HS-27A (cell line): ENCODE measurements at regions not wholly inside any gene's neighbourhood (a gene's known extent, or its start where the extent isn't known, plus 50 kb on each side); places are given as distances from the start of the nearest gene placed in this dataset.
"Not testable (repeated sequence)": the region's sequence is repeated elsewhere in the genome, so short reads cannot be mapped to it uniquely, and the experiment has no call there.

Experiments
- DNase-seq: peaks from one replicate; pipeline ENCODE4 v3.0.0-alpha.2; 2012; ENCODE audit warnings: low read depth, missing footprints

DNA sequence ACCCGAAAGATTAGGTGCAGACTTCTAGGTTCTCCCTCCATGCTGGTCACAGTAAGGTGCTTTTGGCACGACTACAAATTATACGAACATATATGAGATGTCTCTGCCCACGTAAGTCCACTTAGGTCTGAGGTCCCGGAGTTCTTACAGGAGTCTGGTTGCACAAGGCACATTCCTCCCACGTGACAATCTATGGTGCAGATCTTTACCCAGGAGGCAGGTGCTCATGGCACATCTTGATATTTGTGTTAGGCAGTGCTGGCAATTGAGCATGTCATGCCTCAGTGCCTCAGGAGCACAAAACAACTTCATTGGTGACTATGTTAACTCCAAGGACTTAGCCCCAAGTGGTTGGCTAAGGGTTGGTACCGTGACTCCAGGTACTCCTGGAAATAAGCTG lies 92.0 kb upstream of the AMN1 start:
- DNase-seq = no peak

DNA sequence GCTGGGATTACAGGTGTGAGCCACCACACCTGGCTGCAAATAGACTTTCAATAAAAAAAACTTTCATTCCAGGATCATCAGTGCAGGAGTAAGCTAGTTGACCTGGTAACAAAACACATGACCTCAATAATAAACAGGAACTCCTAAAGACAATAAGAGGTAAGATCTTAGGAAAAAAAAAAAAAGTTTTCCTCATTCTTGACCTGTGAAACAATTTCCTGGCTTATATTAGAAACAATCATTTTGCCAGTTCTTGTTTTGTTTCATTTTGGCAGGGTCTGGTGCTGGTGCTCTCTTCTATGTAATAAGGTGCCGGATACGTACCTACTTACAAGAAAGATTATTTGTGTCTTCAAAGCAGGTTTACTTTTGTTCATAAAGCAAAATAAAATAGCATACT lies 90.6 kb upstream of the AMN1 start:
- no peak for DNase-seq

DNA sequence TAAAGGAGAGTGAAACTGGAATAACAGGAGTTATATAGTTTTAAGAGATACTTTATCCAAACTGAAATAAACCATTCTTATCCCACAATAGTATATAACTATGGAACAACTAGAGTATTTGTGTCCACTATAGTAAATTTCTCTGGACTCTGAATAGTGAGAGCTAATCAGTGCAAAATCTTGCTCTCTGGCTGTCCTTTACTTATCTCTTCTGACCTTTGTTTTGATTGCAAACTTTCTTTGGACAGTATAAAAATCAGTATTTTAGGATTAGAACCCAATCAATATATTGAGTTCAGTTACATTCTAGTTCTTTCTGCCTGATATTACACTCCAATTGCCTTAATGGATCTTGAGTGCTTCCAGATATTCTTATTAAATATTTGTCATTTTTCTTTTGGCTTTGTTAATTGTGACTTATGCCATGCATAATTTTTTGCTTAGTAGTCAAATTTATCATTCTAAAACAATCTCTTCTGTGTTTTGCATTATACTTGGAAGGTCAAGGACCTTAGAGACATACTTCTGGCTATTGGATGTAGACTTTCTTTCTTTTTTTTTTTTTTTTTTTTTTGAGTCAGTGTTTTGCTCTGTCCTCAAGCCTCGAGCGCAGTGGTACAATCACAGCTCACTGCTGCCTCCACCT lies 89.9 kb upstream of the AMN1 start:
- no peak for DNase-seq

GRCh38 chr12:31817120-31817519 lies 88.3 kb upstream of the AMN1 start:
- no peak for DNase-seq

- DNase-seq = no peak
These were observed 86.3 kb upstream of the AMN1 start for GRCh38 chr12:31815096-31815495.

GRCh38 chr12:31813305-31813704 lies 84.5 kb upstream of the AMN1 start:
- DNase-seq = no peak

- DNase-seq = no peak
These were observed 78.9 kb upstream of the AMN1 start for GRCh38 chr12:31807773-31808097.

DNA sequence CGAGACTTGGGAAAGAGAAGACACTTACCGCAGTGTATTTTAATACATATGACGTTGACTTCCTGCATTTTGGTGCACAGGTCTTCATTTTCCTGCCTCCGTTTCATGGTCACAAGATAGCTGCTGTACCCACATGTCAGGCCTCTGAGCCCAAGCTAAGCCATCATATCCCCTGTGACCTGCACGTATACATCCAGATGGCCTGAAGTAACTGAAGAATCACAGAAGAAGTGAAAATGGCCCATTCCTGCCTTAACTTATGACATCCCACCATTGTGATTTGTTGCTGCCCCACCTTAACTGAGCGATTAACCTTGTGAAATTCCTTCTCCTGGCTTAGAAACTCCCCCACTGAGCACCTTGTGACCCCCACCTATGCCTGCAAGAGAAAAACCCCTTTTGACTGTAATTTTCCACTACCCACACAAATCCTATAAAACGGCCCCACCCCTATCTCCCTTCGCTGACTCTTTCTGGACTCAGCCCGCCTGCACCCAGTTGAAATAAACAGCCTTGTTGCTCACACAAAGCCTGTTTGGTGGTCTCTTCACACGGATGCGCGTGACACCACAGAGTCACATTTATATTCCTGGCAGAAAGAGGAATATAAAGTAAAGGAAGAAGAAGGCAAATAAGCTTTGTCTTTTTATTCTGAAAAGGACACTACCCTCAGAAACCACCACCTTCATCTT lies 78.4 kb upstream of the AMN1 start:
- DNase-seq = not testable (repeated sequence)

GRCh38 chr12:31805681-31806080 lies 76.9 kb upstream of the AMN1 start:
- not testable (repeated sequence) for DNase-seq

DNA sequence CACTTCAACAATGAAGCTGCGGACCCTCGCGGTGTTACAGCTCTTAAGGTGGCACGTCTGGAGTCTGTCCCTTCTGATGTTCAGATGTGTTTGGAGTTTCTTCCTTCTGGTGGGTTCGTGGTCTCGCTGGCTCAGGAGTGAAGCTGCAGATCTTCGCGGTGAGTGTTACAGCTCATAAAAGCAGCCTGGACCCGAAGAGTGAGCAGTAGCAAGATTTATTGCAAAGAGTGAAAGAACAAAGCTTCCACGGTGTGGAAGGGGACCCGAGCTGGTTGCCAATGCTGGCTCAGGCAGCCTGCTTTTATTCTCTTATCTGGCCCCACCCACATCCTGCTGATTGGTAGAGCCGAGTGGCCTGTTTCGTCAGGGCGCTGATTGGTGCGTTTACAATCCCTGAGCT lies 75.9 kb upstream of the AMN1 start:
- not testable (repeated sequence) for DNase-seq

GRCh38 chr12:31804185-31804504 lies 75.3 kb upstream of the AMN1 start:
- no peak for DNase-seq

GRCh38 chr12:31803306-31804184 lies 74.7 kb upstream of the AMN1 start:
- no peak for DNase-seq

DNA sequence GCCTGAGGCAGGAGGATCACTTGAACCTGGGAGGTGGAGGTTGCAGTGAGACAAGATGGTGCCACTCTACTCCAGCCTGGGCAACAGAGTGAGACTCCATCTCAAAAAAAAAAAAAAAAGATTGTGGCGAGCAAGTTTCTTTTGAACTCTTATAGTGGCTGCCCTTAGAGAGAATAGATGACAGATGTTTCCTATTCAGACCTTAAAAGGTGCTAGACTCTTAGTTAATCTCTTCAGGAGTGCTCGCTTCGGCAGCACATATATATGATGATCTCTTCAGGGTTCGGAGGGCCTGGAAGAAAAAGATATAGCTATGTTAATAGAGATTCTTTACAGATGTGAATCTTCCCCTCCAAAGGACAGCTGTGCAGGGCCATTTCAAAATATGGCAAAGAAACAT lies 73.1 kb upstream of the AMN1 start:
- DNase-seq = no peak

- no peak for DNase-seq
These were observed 68.5 kb upstream of the AMN1 start for GRCh38 chr12:31797230-31797872.

DNA sequence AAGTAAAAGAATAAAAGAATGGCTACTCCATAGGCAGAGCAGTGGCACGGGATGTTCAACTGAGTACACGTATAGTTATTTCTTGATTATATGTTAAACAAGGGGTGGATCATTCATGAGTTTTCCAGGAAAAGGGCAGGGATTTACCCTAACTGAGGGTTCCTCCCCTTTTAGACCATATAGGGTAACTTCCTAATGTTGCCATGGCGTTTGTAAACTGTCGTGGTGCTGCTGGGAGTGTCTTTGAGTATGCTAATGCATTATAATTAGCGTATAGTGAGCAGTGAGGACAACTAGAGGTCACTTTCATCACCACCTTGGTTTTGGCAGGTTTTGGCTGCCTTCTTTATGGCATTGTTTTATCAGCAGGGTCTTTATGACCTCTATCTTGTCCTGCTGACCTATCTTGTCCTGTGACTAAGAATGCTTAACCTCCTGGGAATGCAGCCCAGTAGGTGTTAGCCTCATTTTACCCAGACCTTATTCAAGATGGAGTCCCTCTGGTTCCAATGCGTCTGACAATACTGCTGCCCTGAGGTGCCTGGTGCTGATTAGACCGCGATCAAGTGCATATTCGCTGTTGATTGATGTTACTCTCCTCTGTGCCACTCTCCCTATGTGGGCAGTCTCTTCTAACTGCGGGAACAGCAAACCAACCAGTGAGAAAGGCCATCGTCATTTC lies 67.6 kb upstream of the AMN1 start:
- no peak for DNase-seq

GRCh38 chr12:31794745-31795144 lies 65.9 kb upstream of the AMN1 start:
- DNase-seq = no peak

DNA sequence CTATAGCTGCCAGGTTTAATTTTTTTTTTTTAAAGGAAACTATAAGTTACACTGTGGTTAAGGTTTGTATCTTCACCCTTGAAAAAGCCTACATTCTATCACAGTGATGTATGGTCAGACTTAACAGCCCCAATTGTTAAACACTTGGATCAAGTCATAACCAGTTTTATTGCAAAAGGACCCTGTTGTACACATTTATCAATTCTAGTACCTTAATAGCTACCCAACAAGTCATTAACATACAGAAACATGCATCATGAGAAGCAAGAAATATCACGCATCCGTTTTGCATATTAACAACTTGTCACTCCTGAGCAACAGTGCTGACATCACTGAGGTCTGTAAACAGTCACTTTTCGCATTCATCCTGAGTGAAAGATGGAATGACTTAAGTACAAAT lies 62.4 kb upstream of the AMN1 start:
- DNase-seq = not testable (repeated sequence)

DNA sequence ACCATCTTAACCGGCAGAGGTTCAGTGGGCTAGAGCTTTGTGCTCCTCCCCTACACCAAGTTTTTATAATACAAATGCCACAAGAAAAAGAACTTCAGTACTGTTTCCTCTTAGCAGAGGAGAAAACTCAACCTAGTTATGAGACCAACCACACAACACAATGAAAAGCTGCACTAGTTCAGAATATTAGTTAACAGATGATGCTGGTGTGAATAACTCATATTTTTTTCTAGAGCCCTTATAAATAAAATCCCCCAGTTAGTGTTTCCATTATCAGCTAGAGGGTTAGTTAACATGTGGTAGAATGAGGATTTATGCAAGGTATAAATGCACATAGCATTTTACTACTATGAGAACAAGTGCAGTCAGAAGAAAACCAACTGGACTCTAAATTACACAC lies 61.9 kb upstream of the AMN1 start:
- DNase-seq = no peak

GRCh38 chr12:31785318-31785717 lies 56.5 kb upstream of the AMN1 start:
- DNase-seq = no peak

GRCh38 chr12:31783996-31784645 lies 55.3 kb upstream of the AMN1 start:
- no peak for DNase-seq

DNA sequence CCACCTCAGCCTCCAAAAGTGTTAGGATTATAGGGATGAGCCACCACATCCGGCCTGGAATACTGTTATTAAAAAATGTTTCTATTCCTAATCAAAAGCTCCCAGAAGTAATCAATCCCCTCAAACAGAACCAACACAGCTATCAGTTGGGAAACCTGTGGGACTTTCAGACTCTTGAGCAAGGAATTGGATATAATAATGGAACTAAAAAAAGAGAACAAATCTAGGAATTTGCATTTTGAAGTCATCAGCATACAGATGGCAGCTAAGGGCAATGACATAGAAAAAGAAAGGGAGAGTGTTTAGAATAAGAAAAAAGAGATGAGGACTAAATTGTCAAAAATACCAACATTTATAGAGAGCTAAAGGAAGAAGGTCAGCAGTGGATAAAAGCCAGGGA lies 54.7 kb upstream of the AMN1 start:
- DNase-seq = no peak
